Fibroblast of pulmonary artery (primary cell): ENCODE measurements at regions not wholly inside any gene's neighbourhood (a gene's known extent, or its start where the extent isn't known, plus 50 kb on each side); places are given as distances from the start of the nearest gene placed in this dataset.

Source experiments
- DNase-seq: peaks from one replicate; pipeline ENCODE4 v3.0.0-alpha.2; 2010; ENCODE audit warnings: low read depth
- H3K4me3 ChIP-seq: replicated peaks from 2 replicates; pipeline ENCODE4 v1.5.1; 2011; ENCODE audit warnings: low read depth, mild to moderate bottlenecking, control low read depth, low read length, moderate library complexity
- CTCF ChIP-seq: IDR thresholded peaks from 2 replicates; pipeline ENCODE4 v1.5.1; 2011; ENCODE audit warnings: mild to moderate bottlenecking, control low read depth, low read length, inconsistent platforms; ENCODE audit errors: missing control alignments

DNA sequence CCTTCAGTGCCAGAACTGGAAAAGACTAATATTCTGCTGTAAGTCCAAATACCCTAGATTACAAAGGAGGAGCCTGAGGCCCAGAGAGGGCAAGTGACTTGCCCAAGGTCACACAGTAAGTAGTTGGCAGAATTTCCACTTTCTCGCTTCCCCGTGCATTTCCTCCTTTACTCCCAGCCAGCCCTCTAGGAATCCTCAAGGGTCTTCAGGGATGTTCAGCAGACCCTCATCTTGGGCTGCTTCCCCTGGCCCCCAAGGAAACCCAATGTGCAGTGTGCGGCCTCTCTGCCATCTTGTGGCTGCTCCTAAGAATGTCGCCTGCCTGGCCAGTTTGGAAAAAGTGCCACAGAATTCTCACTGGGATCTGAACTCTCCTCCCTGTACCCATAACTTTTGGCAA, 217.7 kb upstream of the LRFN2 start:
- TF ChIP-seq CTCF = no peak
- no peak overlapping the region for H3K4me3 ChIP-seq
- no peak for DNase-seq

GRCh38 chr6:40803897-40804702, 216.9 kb upstream of the LRFN2 start:
- H3K4me3 ChIP-seq = no peak overlapping the region
- TF ChIP-seq CTCF = no peak
- DNase-seq = no peak

GRCh38 chr6:40802481-40802880, 215.3 kb upstream of the LRFN2 start:
- H3K4me3 ChIP-seq = no peak overlapping the region
- TF ChIP-seq CTCF = no peak
- no peak for DNase-seq

DNA sequence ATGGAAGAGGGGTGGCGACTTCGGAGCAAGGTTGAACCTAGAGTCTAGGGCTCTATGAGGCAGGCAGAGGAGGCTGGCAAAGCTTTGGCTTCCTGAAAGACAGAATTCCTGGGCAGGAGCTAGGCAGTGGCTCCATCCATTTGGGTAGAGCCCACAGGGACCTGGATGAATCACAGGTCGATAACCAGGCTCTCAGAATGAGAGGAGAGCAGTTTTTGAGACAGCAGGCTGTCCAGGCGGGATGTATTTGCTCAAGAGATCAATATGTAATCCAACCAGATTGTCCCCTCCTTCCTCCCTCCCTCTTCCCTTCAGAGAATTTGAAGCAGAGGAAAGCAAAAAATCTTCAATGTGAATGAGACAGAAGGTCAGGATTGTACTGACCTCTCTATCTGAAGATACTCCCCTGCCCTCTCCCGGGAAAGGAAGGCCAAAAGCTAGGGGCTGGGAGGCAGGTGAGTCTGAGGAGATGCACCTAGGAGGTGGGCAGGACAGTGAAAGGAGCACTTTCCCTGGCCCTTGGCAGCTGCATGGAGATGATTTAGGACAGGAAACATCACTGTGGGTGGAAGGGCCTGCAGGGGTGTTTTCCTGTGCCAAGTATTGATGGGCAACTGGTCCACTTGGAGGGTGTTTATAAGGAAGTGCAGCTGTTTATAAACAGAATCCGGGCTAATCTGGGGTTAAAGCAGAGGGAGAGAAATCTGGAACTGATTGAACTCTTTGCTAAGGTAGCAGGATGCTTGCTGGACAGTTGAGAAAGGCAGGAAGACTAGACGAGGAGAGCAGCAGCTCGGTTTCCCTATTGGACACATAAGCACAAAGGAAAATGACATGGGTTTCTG, 212.4 kb upstream of the LRFN2 start:
- H3K4me3 ChIP-seq = no peak overlapping the region
- DNase-seq = no peak
- no peak for TF ChIP-seq CTCF

DNA sequence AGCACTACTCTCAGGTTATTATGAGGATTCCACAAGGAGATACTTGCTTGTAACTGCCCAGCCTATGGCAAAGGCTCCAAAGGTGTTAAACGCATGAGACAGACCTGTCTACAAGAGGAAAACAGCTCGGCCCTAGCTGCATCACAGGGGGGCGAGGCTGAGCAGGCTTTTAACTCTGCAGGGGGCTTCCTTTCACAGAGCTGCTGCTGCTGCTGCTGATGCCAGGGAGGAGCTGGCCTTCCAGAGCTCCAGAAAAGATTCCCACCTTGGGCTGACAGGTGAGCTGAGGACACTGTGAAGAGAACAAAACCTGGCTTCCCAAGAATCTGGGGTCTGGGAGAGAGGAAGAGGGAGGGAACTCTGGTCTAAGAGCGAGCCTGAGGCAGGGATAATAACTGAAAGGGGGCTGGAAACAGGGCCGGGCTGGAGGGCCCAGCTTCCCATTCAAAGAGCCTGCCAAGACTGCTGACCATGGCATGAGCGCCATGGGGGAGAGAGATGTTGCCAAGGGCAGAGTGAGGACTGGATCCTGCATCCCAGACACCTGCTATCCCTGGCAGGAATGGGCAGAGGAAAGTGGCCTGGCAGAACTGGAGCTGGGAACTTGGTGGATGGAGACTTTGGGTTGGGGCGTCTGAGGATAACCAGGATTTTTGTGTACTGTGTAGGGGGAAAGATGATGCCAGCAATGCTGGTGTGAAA, 211.1 kb upstream of the LRFN2 start:
- no peak overlapping the region for H3K4me3 ChIP-seq
- TF ChIP-seq CTCF = no peak
- no peak for DNase-seq

- no peak for TF ChIP-seq CTCF
- no peak overlapping the region for H3K4me3 ChIP-seq
- DNase-seq = peak; percentile 4
Observed at GRCh38 chr6:40796260-40797221, 209.4 kb upstream of the LRFN2 start.
